OCI-LY1 (cell line): ENCODE measurements at regions not wholly inside any gene's neighbourhood (a gene's known extent, or its start where the extent isn't known, plus 50 kb on each side); places are given as distances from the start of the nearest gene placed in this dataset.

Experiments
- EZH2 ChIP-seq: fragments of 200-600 bp; sonication (generic), shearing (Covaris generic); IDR thresholded peaks from 2 replicates; pipeline ENCODE4 v1.8.0; 2017; ENCODE audit warnings: borderline replicate concordance, mixed run types, mild to moderate bottlenecking, antibody characterized with exemption, low read length, moderate library complexity, mixed read lengths
- TF ChIP-seq, protein P1 (sequence below): fragments of 200-600 bp; sonication (generic), shearing (Covaris generic); IDR thresholded peaks from 2 replicates; pipeline ENCODE4 v1.5.1; 2017; ENCODE audit warnings: mild to moderate bottlenecking, antibody characterized with exemption, low read length, moderate library complexity, mixed read lengths

DNA sequence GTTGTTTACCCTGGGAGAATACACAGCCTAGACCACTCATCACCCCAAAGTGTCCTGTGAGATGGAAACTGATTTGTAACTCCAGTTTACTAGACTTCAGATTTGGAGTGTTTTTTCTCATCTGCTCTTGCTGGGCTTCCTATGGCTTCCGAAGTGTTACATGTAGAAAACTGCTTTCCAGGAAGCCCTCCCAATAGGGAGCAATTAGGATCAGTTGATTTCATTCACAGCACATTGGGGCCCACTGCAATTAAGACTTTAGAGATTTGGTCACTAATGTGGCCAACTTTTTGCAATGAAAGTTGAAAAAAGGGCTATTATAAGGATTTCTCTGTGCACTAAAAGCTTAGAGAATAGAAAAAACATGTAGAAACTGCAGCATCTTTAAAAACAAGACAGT, 656.6 kb upstream of the CHAC2 start:
- TF ChIP-seq, protein P1, sequence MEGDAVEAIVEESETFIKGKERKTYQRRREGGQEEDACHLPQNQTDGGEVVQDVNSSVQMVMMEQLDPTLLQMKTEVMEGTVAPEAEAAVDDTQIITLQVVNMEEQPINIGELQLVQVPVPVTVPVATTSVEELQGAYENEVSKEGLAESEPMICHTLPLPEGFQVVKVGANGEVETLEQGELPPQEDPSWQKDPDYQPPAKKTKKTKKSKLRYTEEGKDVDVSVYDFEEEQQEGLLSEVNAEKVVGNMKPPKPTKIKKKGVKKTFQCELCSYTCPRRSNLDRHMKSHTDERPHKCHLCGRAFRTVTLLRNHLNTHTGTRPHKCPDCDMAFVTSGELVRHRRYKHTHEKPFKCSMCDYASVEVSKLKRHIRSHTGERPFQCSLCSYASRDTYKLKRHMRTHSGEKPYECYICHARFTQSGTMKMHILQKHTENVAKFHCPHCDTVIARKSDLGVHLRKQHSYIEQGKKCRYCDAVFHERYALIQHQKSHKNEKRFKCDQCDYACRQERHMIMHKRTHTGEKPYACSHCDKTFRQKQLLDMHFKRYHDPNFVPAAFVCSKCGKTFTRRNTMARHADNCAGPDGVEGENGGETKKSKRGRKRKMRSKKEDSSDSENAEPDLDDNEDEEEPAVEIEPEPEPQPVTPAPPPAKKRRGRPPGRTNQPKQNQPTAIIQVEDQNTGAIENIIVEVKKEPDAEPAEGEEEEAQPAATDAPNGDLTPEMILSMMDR: no peak
- no peak for TF ChIP-seq EZH2
